ENCODE measurements at regions not wholly inside any gene's neighbourhood (a gene's known extent, or its start where the extent isn't known, plus 50 kb on each side); places are given as distances from the start of the nearest gene placed in this dataset.

GRCh38 chr6:166786704-166787293 lies 159.7 kb upstream of the RPS6KA2 start:
- no peak overlapping the region for H3K4me3 ChIP-seq (ENCODE audit: low read depth, poor library complexity, severe bottlenecking)
- WGBS, 2 donors = 2 to 4% methylated on average over 3 of the region's 3 CpGs
- intact Hi-C loops (cut with DNase I; ENCODE audit: low total_unique reads) = loop anchor here (10.0 kb wide), 1 partner anchor 358 kb away; no protein-coding TSS in a partner anchor
- no peak for TF ChIP-seq POLR2A (IDR thresholded peaks at IDR 0.05)
- DNase-seq (ENCODE audit: low spot score in 2 of 2) = no peak

GRCh38 chr6:166785131-166785530 lies 158.1 kb upstream of the RPS6KA2 start:
- no peak overlapping the region for H3K4me3 ChIP-seq (ENCODE audit: low read depth, poor library complexity, severe bottlenecking)
- intact Hi-C loops (cut with DNase I; ENCODE audit: low total_unique reads) = loop anchor here (10.0 kb wide), 1 partner anchor 360 kb away; no protein-coding TSS in a partner anchor
- TF ChIP-seq POLR2A (IDR thresholded peaks at IDR 0.05) (no peak), CTCF (IDR thresholded peaks at IDR 0.05) (no peak)
- peak in 1 of 2 donors; percentile 46 for DNase-seq (ENCODE audit: low spot score in 2 of 2)
- 67 to 69% methylated on average over 6 of the region's 6 CpGs for WGBS, 2 donors

- 71 to 77% methylated on average over 6 of the region's 7 CpGs for WGBS, 2 donors
- no peak overlapping the region for H3K4me3 ChIP-seq (ENCODE audit: low read depth, poor library complexity, severe bottlenecking)
- DNase-seq (ENCODE audit: low spot score in 2 of 2) = peak; percentile 9 to 29
- no peak for TF ChIP-seq CTCF (IDR thresholded peaks at IDR 0.05)
- no peak for TF ChIP-seq POLR2A (IDR thresholded peaks at IDR 0.05)
- intact Hi-C loops (cut with DNase I; ENCODE audit: low total_unique reads) = loop anchor here (10.0 kb wide), 1 partner anchor 360 kb away; no protein-coding TSS in a partner anchor
These were observed 157.6 kb upstream of the RPS6KA2 start for GRCh38 chr6:166784691-166785090.

GRCh38 chr6:166782520-166782919 lies 155.5 kb upstream of the RPS6KA2 start:
- intact Hi-C loops (cut with DNase I; ENCODE audit: low total_unique reads) = loop anchor here (10.0 kb wide), 1 partner anchor 362 kb away; no protein-coding TSS in a partner anchor
- TF ChIP-seq CTCF (IDR thresholded peaks at IDR 0.05) (no peak), POLR2A (IDR thresholded peaks at IDR 0.05) (no peak)
- 71 to 75% methylated on average over 7 to 10 of the region's 10 CpGs for WGBS, 2 donors

GRCh38 chr6:166781331-166781730 lies 154.3 kb upstream of the RPS6KA2 start:
- intact Hi-C loops (cut with DNase I; ENCODE audit: low total_unique reads) = loop anchor here (10.0 kb wide), 1 partner anchor 363 kb away; no protein-coding TSS in a partner anchor
- TF ChIP-seq CTCF (IDR thresholded peaks at IDR 0.05) (no peak), POLR2A (IDR thresholded peaks at IDR 0.05) (no peak)
- 92 to 97% methylated on average over 5 to 6 of the region's 6 CpGs for WGBS, 2 donors
- no peak overlapping the region for H3K4me3 ChIP-seq (ENCODE audit: low read depth, poor library complexity, severe bottlenecking)
- peak; percentile 8 to 76 for DNase-seq (ENCODE audit: low spot score in 2 of 2)

More at GRCh38 chr6:166782520-166782919, 155.5 kb upstream of the RPS6KA2 start:
- no peak overlapping the region for H3K4me3 ChIP-seq (ENCODE audit: low read depth, poor library complexity, severe bottlenecking)
- peak; percentile 12 to 75 for DNase-seq (ENCODE audit: low spot score in 2 of 2)

- H3K4me3 ChIP-seq (ENCODE audit: low read depth, poor library complexity, severe bottlenecking) = no peak overlapping the region
- intact Hi-C loops (cut with DNase I; ENCODE audit: low total_unique reads) = loop anchor here (10.0 kb wide), 1 partner anchor 365 kb away; no protein-coding TSS in a partner anchor
- TF ChIP-seq CTCF (IDR thresholded peaks at IDR 0.05) = no peak
- TF ChIP-seq POLR2A (IDR thresholded peaks at IDR 0.05) = no peak
- DNase-seq (ENCODE audit: low spot score in 2 of 2) = peak; percentile 6 to 68
- 96 to 97% methylated on average over 13 of the region's 13 CpGs for WGBS, 2 donors
These were observed 153.1 kb upstream of the RPS6KA2 start for GRCh38 chr6:166779963-166780683.
